OCI-LY1 (cell line): ENCODE measurements at regions not wholly inside any gene's neighbourhood (a gene's known extent, or its start where the extent isn't known, plus 50 kb on each side); places are given as distances from the start of the nearest gene placed in this dataset.

Experiments
- H2AFZ ChIP-seq: fragments of 200-600 bp; sonication (generic), shearing (Covaris generic); 2 replicates; pipeline ENCODE4 v1.6.0; 2014; ENCODE audit warnings: antibody characterized with exemption, mild to moderate bottlenecking, low read length
- H3F3A ChIP-seq: fragments of 200-600 bp; sonication (generic), shearing (Covaris generic); 2 replicates; pipeline ENCODE4 v1.6.0; 2014; ENCODE audit warnings: mild to moderate bottlenecking, antibody characterized with exemption, low read length, moderate library complexity; ENCODE audit not compliant: insufficient read depth
- H3K27ac ChIP-seq: fragments of 200-600 bp; sonication (generic); 2 replicates; pipeline ENCODE4 v1.5.1; 2014; ENCODE audit warnings: low read length, mixed run types, mild to moderate bottlenecking, low read depth; ENCODE audit not compliant: poor library complexity, severe bottlenecking
- H3K27me3 ChIP-seq: fragments of 200-600 bp; sonication (generic); 2 replicates; pipeline ENCODE4 v1.6.0; 2014; ENCODE audit warnings: antibody characterized with exemption, mild to moderate bottlenecking, low read length, moderate library complexity; ENCODE audit not compliant: insufficient read depth
- H3K36me3 ChIP-seq: fragments of 200-600 bp; sonication (generic); 2 replicates; pipeline ENCODE4 v1.6.1; 2014; ENCODE audit warnings: mild to moderate bottlenecking, antibody characterized with exemption, low read length, moderate library complexity, mixed read lengths; ENCODE audit not compliant: insufficient read depth
- H3K4me1 ChIP-seq: fragments of 200-600 bp; sonication (generic); 2 replicates; pipeline ENCODE4 v1.5.1; 2014; ENCODE audit warnings: mild to moderate bottlenecking, low read length, moderate library complexity; ENCODE audit not compliant: insufficient read depth, severe bottlenecking
- H3K4me2 ChIP-seq: fragments of 200-600 bp; sonication (generic), shearing (Covaris generic); 2 replicates; pipeline ENCODE4 v1.6.1; 2014; ENCODE audit warnings: low read length
- H3K4me3 ChIP-seq: fragments of 200-600 bp; sonication (generic); 2 replicates; pipeline ENCODE4 v1.5.1; 2014; ENCODE audit warnings: low read length, low read depth, mild to moderate bottlenecking, mixed read lengths; ENCODE audit not compliant: poor library complexity, severe bottlenecking
- H3K79me2 ChIP-seq: fragments of 200-600 bp; shearing (Covaris generic); 2 replicates; pipeline ENCODE4 v1.6.1; 2016; ENCODE audit warnings: mixed run types, low read length, mixed read lengths; ENCODE audit not compliant: insufficient read depth
- H3K9ac ChIP-seq: fragments of 200-600 bp; sonication (generic), shearing (Covaris generic); 2 replicates; pipeline ENCODE4 v1.6.1; 2014; ENCODE audit warnings: mild to moderate bottlenecking, low read length, mixed read lengths
- H3K9me2 ChIP-seq: fragments of 200-600 bp; sonication (generic), shearing (Covaris generic); 2 replicates; pipeline ENCODE4 v1.6.1; 2014; ENCODE audit warnings: low read depth, mild to moderate bottlenecking, low read length, mixed read lengths
- H3K9me3 ChIP-seq: fragments of 200-600 bp; shearing (Covaris generic); 2 replicates; pipeline ENCODE4 v1.6.1; 2014; ENCODE audit warnings: low read length, mixed read lengths
- H4K20me1 ChIP-seq: fragments of 200-600 bp; sonication (generic), shearing (Covaris generic); 2 replicates; pipeline ENCODE4 v1.6.0; 2016; ENCODE audit warnings: mild to moderate bottlenecking, low read length; ENCODE audit not compliant: insufficient read depth
- CTCF ChIP-seq: fragments of 200-600 bp; sonication (generic), shearing (Covaris generic); IDR thresholded peaks from 2 replicates; pipeline ENCODE4 v1.5.1; 2017; ENCODE audit warnings: mild to moderate bottlenecking, antibody characterized with exemption, low read length, moderate library complexity, mixed read lengths
- EZH2 ChIP-seq: fragments of 200-600 bp; sonication (generic), shearing (Covaris generic); IDR thresholded peaks from 2 replicates; pipeline ENCODE4 v1.8.0; 2017; ENCODE audit warnings: borderline replicate concordance, mixed run types, mild to moderate bottlenecking, antibody characterized with exemption, low read length, moderate library complexity, mixed read lengths

- H3K36me3 ChIP-seq, result no peaks in the 10 kb centered on the region
- H3K4me2 ChIP-seq, result no peak overlapping the region
- no peaks in the 10 kb centered on the region for H3K4me1 ChIP-seq
- H3K79me2 ChIP-seq, result no peaks in the 10 kb centered on the region
- no peak overlapping the region for H3K9ac ChIP-seq
- no peak overlapping the region for H3K4me3 ChIP-seq
- 0 out of 2 replicates have a peak, but pooled peaks cover 8% of the 10 kb centered on the region for H3K27me3 ChIP-seq
- H2AFZ ChIP-seq, result no peak overlapping the region
- H3K9me2 ChIP-seq, result no peaks in the 10 kb centered on the region
- H4K20me1 ChIP-seq, result no peaks in the 10 kb centered on the region
- no peak for TF ChIP-seq CTCF
- no peak for TF ChIP-seq EZH2
- H3K9me3 ChIP-seq, result no peaks in the 10 kb centered on the region
- H3F3A ChIP-seq, result no peaks in the 10 kb centered on the region
- no peak overlapping the region for H3K27ac ChIP-seq
These were observed 80.9 kb downstream of the CDCA7 start for GRCh38 chr2:173435574-173435973.

- Histone ChIP-seq H3K4me1 (no peaks in the 10 kb centered on the region), H3K4me2 (no peak overlapping the region), H3K27ac (no peak overlapping the region), H3K79me2 (no peaks in the 10 kb centered on the region), H3K4me3 (no peak overlapping the region), H3K9ac (no peak overlapping the region), H4K20me1 (no peaks in the 10 kb centered on the region), H2AFZ (no peak overlapping the region), H3K9me2 (no peaks in the 10 kb centered on the region), H3K36me3 (no peaks in the 10 kb centered on the region), H3K9me3 (no peaks in the 10 kb centered on the region), H3F3A (no peaks in the 10 kb centered on the region), H3K27me3 (0 out of 2 replicates have a peak, but pooled peaks cover 8% of the 10 kb centered on the region)
- TF ChIP-seq EZH2 (no peak), CTCF (no peak)
These were observed 81.4 kb downstream of the CDCA7 start for GRCh38 chr2:173436088-173436487.

DNA sequence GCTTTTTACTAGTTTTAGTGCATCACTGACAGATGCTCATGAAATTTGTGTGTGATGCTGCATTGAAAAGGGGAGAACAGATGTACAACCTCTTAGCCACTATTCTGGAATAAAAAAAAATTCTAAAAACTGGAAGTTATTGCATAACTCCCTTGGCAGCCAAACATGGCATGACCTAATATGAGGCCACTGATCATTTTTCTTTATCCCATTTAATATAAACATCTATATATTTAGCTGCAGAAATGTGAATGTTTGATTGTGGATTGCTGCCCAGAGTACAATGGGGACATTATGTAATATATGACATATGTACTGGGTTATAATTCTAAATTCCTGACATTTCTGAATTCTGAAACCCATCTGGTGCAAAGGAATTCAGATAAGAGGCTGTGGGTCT, 86.5 kb downstream of the CDCA7 start:
- no peaks in the 10 kb centered on the region for H3K36me3 ChIP-seq
- no peak for TF ChIP-seq EZH2
- TF ChIP-seq CTCF, result no peak
- H3K9ac ChIP-seq, result no peak overlapping the region
- H4K20me1 ChIP-seq, result no peaks in the 10 kb centered on the region
- no peaks in the 10 kb centered on the region for H3K27me3 ChIP-seq
- no peaks in the 10 kb centered on the region for H3K9me3 ChIP-seq
- no peaks in the 10 kb centered on the region for H3K9me2 ChIP-seq
- no peak overlapping the region for H3K4me2 ChIP-seq
- no peak overlapping the region for H3K27ac ChIP-seq
- H3K4me1 ChIP-seq, result no peaks in the 10 kb centered on the region
- no peaks in the 10 kb centered on the region for H3K79me2 ChIP-seq
- H3K4me3 ChIP-seq, result no peak overlapping the region
- H3F3A ChIP-seq, result no peaks in the 10 kb centered on the region
- no peak overlapping the region for H2AFZ ChIP-seq
